ENCODE measurements at regions not wholly inside any gene's neighbourhood (a gene's known extent, or its start where the extent isn't known, plus 50 kb on each side); places are given as distances from the start of the nearest gene placed in this dataset.

DNA sequence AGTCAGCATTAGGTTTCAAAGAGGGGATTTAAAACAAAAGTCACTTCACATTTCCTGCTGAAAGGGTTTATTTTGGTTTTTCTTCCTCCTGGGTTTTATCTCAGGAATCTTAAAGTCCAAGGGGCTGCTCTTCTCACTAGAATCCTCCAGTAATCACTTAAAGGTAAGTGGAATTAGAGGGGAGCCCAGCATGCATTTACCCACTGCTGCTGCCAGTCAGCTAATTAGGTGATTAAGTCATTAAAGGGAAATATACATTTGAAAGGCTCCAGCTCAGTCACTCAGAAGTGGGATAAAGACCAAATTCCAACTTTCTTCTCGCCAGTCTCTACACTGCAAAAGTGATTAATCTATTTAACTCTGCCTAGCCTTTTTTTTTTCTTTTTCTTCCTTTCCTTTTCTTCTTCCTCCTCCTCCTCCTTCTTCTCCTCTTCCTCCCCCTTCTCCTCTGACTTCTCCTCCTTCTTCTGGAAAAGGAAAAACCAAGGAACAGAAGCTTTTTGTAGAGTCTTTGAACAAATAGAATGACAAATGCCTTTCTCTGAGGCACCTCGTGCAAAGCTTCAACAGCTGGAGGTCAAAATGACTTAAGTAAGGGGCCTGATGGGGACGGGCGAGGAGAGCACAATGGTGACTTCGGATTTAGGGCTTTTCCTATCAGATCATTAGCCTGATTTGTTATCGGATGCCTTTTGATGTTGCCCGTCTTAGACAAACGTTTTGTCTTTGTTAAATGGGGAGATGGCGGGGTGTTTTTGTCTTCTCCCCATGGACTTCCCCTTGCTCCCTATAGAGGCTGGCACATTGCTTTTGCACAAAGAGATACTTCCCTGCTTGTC is 617.6 kb downstream of the IRX1 start:
- H3K27ac ChIP-seq, result no peak overlapping the region
- H3K9me3 ChIP-seq, result no peaks in the 10 kb centered on the region
- ChIA-PET CTCF (interaction anchor here (0.6 kb wide), 1 partner anchor 1447 kb away, joined by 3 read pairs; no protein-coding TSS in a partner anchor), POLR2A (no interaction called here)
- DNase-seq (ENCODE audit: low read depth in 1 of 2, low spot score in 1 of 2) (no peak), FAIRE-seq (no peak), ATAC-seq (no peak)
- TF ChIP-seq ESRRA (IDR thresholded peaks at IDR 0.05; ENCODE audit: borderline replicate concordance, low read length) (no peak), ZNF302 (CRISPR knock-in tag; IDR thresholded peaks at IDR 0.05) (no peak), HEYL (CRISPR knock-in tag; IDR thresholded peaks at IDR 0.05) (no peak), RFX5 (IDR thresholded peaks at IDR 0.05) (no peak), EP300 (IDR thresholded peaks at IDR 0.05) (no peak), TP53 (CRISPR knock-in tag; IDR thresholded peaks at IDR 0.05) (no peak), HOXB5 (CRISPR knock-in tag; IDR thresholded peaks at IDR 0.05) (no peak), RNF2 (IDR thresholded peaks at IDR 0.05; ENCODE audit: borderline replicate concordance, low read depth) (no peak), CHD4 (IDR thresholded peaks at IDR 0.05; ENCODE audit: borderline replicate concordance) (no peak), JUN (IDR thresholded peaks at IDR 0.05) (no peak)
- TF ChIP-seq, protein P1, sequence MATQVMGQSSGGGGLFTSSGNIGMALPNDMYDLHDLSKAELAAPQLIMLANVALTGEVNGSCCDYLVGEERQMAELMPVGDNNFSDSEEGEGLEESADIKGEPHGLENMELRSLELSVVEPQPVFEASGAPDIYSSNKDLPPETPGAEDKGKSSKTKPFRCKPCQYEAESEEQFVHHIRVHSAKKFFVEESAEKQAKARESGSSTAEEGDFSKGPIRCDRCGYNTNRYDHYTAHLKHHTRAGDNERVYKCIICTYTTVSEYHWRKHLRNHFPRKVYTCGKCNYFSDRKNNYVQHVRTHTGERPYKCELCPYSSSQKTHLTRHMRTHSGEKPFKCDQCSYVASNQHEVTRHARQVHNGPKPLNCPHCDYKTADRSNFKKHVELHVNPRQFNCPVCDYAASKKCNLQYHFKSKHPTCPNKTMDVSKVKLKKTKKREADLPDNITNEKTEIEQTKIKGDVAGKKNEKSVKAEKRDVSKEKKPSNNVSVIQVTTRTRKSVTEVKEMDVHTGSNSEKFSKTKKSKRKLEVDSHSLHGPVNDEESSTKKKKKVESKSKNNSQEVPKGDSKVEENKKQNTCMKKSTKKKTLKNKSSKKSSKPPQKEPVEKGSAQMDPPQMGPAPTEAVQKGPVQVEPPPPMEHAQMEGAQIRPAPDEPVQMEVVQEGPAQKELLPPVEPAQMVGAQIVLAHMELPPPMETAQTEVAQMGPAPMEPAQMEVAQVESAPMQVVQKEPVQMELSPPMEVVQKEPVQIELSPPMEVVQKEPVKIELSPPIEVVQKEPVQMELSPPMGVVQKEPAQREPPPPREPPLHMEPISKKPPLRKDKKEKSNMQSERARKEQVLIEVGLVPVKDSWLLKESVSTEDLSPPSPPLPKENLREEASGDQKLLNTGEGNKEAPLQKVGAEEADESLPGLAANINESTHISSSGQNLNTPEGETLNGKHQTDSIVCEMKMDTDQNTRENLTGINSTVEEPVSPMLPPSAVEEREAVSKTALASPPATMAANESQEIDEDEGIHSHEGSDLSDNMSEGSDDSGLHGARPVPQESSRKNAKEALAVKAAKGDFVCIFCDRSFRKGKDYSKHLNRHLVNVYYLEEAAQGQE (IDR thresholded peaks at IDR 0.05), result no peak
- TF ChIP-seq, protein P2, sequence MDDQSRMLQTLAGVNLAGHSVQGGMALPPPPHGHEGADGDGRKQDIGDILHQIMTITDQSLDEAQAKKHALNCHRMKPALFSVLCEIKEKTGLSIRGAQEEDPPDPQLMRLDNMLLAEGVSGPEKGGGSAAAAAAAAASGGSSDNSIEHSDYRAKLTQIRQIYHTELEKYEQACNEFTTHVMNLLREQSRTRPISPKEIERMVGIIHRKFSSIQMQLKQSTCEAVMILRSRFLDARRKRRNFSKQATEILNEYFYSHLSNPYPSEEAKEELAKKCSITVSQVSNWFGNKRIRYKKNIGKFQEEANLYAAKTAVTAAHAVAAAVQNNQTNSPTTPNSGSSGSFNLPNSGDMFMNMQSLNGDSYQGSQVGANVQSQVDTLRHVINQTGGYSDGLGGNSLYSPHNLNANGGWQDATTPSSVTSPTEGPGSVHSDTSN (IDR thresholded peaks at IDR 0.05), result no peak
- H3K4me1 ChIP-seq, result no peaks in the 10 kb centered on the region
- H3K4me2 ChIP-seq, result no peak overlapping the region
- 16% methylated on average over 9 of the region's 9 CpGs for WGBS (ENCODE audit: missing lambda C conversion rate)
- H3K4me3 ChIP-seq, result no peak overlapping the region

DNA sequence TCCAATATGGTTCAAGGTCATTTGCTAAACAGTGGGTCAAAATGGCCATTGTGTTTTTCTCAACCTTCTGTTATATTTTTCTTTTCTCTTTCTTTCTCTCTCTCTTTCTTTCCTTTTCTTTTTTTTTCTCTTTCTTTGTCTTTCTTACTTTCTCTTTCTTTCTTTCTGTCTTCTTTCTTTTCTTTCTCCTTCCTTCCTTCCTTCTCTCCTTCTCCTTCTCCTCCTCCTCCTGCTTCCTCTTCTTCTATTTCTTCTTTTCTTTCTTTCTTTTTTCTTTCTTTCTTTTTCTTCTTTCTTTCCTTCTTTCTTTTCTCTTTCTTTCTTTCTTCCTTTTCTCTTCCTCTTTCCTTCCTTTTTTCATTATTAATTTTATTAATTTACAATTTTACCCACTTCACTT is 619.5 kb downstream of the IRX1 start:
- FAIRE-seq, result no peak
- POLR2A ChIA-PET, result no interaction called here
- no peak overlapping the region for H3K27ac ChIP-seq

DNA sequence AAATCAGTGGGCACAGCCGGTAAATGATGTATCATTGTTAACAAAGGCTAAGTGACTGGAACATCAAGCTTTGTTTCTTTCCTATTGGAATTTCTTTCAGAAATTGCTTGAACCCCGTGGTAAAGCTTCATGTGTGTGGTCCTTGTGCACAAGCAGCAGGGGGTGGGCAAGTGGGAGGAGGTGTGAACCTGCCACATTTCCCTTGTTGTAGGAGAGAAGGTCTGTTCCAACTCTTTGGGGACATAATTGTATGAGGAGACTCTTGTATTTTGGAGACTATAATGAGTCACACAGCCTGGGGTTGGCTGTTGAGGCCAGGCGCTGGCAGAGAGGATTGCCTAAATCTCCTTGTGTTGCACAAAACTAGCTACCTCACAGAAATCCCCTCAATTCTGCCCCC is 620.5 kb downstream of the IRX1 start:
- no peaks in the 10 kb centered on the region for H3K4me1 ChIP-seq
- FAIRE-seq (no peak), ATAC-seq (no peak)

More for the DNA sequence above, 619.5 kb downstream of the IRX1 start:
- CTCF ChIA-PET, result no interaction called here
- Histone ChIP-seq H3K4me2 (no peak overlapping the region), H3K4me3 (no peak overlapping the region), H3K4me1 (no peaks in the 10 kb centered on the region), H3K9me3 (no peaks in the 10 kb centered on the region)
- no peak for ATAC-seq
- DNase-seq (ENCODE audit: low read depth in 1 of 2, low spot score in 1 of 2), result no peak
- no peak for TF ChIP-seq FOSB (CRISPR knock-in tag; IDR thresholded peaks at IDR 0.05)
- TF ChIP-seq CHD4 (IDR thresholded peaks at IDR 0.05; ENCODE audit: borderline replicate concordance), result no peak
- no peak for TF ChIP-seq MYC (IDR thresholded peaks at IDR 0.05; ENCODE audit: borderline replicate concordance, low read length)
- TF ChIP-seq, protein P2 (IDR thresholded peaks at IDR 0.05), result no peak
- TF ChIP-seq NPAS2 (CRISPR knock-in tag; IDR thresholded peaks at IDR 0.05; ENCODE audit: borderline replicate concordance), result no peak

More for the DNA sequence above, 620.5 kb downstream of the IRX1 start:
- Histone ChIP-seq H3K27ac (no peak overlapping the region), H3K4me3 (no peak overlapping the region), H3K9me3 (no peaks in the 10 kb centered on the region), H3K4me2 (no peak overlapping the region)
- ChIA-PET CTCF (no interaction called here), POLR2A (no interaction called here)
- DNase-seq (ENCODE audit: low read depth in 1 of 2, low spot score in 1 of 2), result no peak
- WGBS (ENCODE audit: missing lambda C conversion rate), result 20% methylated on average over 3 of the region's 3 CpGs
- no peak for TF ChIP-seq JUNB (IDR thresholded peaks at IDR 0.05)
- TF ChIP-seq, protein P3, sequence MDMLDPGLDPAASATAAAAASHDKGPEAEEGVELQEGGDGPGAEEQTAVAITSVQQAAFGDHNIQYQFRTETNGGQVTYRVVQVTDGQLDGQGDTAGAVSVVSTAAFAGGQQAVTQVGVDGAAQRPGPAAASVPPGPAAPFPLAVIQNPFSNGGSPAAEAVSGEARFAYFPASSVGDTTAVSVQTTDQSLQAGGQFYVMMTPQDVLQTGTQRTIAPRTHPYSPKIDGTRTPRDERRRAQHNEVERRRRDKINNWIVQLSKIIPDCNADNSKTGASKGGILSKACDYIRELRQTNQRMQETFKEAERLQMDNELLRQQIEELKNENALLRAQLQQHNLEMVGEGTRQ (IDR thresholded peaks at IDR 0.05), result no peak
- TF ChIP-seq RNF2 (IDR thresholded peaks at IDR 0.05; ENCODE audit: borderline replicate concordance, low read depth), result no peak
